Gastroesophageal sphincter (tissue), 3 donors: ENCODE measurements at regions not wholly inside any gene's neighbourhood (a gene's known extent, or its start where the extent isn't known, plus 50 kb on each side); places are given as distances from the start of the nearest gene placed in this dataset.

Source experiments
- CTCF ChIP-seq, 4 experiments: fragments of 200-600 bp in 2 of 4; fragments of 450-650 bp in 2 of 4; sonication (generic) in 1 of 4; IDR thresholded peaks; one replicate each; pipeline ENCODE4 v1.5.1; 2017 to 2019; ENCODE audit warnings: antibody characterized with exemption in 4 of 4, mild to moderate bottlenecking in 2 of 4, moderate library complexity in 2 of 4
- POLR2AphosphoS5 ChIP-seq: sonication (generic); formaldehyde crosslinking; IDR thresholded peaks from one replicate; pipeline ENCODE4 v1.6.1; 2017; ENCODE audit warnings: antibody characterized with exemption

GRCh38 chr4:14257903-14258302 lies 630.4 kb upstream of the BOD1L1 start:
- TF ChIP-seq CTCF (IDR thresholded peaks at IDR 0.05) (no peak), POLR2AphosphoS5 (no peak)
